GM21447 (cell line): ENCODE measurements at regions not wholly inside any gene's neighbourhood (a gene's known extent, or its start where the extent isn't known, plus 50 kb on each side); places are given as distances from the start of the nearest gene placed in this dataset.

ENCODE experiments used
- ATAC-seq: cut with Tn5 transposase; IDR thresholded peaks from one replicate; pipeline ENCODE4 v1.9.1; 2021; ENCODE audit not compliant: unreplicated experiment

- no peak for ATAC-seq
Measured at GRCh38 chr2:41962922-41963622, 84.7 kb upstream of the PKDCC start.

GRCh38 chr2:41963661-41964525, 83.9 kb upstream of the PKDCC start:
- no peak for ATAC-seq

DNA sequence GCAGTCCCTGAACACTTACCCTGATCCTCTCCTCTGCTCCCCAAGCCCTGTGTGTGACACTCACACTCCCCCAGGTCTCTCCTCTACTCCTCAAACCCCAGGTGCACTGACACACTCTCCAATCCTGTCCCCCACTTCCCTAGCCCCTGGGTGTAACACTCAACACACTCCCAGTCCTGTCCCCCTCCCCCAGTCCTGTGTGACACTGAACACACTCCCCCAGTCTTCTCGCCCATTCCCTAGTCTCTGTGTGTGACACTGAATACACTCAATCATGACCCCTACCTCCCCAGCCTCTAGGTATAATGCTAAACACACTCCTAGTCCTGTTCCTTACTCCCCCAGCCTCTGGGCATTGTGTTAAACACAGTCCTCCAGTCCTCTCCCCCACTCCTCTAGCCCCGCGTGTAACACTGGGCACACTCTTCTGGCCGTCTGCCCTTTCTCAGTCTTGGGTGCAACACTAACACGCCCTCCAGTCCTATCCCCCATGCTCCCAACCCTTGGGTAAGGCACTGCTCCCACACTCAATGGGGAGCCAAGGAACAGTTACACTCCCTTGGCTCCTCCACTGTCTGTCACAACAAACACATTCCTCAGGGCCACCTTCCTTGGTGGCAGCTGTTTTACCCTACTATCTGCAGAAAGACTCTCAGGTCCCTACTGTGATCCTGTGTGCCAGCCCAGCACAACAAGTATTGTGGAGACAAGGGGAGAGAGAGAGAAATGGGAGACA, 82.5 kb upstream of the PKDCC start:
- no peak for ATAC-seq

DNA sequence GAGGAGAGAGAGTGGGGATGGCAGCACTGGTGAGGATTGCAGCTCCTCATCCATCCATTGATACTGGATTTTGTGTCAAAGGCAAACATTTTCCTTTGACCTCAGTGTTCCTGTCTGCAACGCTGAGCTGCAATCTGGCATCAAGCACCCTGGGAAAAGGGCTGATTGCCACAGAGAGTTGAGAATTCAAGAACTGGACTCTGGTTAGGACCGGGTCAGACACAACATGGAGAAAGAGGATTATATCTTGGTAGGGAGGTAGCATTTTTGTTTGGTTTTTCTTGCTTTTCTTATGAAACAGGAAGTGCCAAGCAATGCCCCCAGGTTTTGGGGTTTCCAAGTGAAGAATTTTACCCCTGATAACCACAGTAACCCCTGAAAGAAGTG, 81.9 kb upstream of the PKDCC start:
- ATAC-seq, result no peak

DNA sequence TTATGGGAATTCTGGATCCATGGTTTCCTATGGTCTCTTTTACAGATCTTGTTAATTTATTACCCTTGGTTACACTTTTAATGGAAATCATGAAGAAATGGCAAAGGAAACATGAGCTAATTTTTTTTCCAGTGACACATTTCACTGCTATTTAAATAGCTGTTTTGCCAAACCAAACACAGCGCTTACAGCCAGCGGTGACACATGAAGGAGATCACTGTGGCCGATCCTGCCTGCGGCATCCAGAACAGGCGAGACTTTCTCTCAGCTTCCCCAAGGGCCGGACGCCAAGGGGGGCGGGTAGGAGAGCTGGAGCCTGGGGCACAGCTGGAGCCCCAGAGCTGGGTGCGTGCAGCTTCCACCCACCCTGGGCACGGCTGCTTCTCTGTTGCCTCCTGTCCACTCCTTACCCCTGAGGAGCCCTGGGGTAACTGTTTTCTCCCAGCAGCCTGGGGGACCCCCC, 81.4 kb upstream of the PKDCC start:
- ATAC-seq, result no peak

DNA sequence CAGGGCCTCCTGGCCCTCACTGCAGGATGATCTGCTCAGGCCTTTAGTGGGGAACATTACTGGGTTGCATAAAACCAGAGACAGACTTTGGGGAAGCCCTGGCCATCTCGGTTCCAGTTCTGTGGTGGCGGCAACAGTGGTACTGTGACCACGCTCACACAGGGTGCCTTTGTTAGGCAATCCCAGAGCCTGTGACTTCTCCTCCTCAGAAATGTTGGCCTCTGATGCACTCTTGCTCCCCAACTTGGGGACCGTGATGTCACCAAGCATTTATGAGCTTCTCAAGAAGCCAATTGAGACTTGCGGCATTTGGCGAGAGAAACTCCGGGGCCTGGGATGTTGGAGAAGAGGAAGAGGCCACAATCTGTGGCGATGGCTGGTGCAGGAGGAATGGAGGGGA, 80.9 kb upstream of the PKDCC start:
- ATAC-seq, result no peak

DNA sequence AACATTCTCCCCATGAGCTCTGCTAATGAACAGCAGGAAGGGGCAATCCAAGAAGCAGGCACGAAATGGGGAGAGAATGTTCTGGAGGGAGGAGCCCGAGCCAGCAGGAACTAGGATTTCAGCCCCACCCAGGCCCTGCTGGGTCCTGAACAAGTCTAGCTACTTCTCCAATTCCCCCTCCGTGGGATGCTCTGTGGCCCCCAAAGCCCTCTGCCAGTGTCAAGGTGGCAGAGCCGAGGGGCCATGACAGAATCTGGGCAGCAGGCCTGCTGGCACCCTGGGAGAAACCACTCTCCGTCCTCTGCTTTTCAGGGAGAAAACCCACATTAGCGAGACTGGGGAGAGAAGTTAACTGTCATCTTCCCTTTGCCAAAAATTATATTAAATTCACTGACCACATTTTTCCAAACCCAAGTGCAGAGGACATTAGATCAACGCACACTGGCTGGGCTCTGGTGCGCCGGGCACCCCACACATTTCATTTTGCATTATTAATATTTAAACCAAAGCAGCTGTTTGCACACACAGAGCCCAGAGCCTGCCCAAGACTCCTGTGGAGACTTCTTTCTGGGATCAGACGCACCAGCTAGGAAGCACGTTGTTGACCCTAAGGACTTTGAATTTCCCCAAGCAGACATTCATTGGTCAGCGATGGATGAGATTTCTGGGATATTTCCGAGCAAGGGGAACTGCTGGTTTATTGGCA, 80.2 kb upstream of the PKDCC start:
- ATAC-seq, result no peak

DNA sequence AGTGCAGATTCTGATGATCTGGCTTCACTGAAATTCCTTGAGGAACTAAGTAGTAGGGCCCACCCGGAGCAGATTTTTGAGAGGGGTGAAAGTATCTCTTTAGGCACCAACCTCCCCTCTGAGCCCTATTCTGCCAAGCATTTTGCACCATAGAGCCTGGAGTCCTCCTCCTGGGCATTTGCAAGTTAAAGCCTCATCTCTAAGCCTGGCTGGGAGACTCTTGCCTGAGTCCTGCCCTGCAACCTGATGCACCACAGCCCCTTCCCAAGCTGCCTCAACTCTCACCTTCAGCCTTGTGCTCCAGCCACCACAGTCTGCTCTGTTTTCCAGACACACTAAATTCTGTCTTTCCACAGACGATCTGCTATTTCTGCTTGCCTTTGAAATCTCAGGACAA, 79.6 kb upstream of the PKDCC start:
- no peak for ATAC-seq

- no peak for ATAC-seq
Measured at GRCh38 chr2:41970988-41971660, 76.7 kb upstream of the PKDCC start.

- ATAC-seq, result no peak
Measured at GRCh38 chr2:41972179-41972578, 75.6 kb upstream of the PKDCC start.

- no peak for ATAC-seq
Measured at GRCh38 chr2:41972819-41973218, 75.0 kb upstream of the PKDCC start.

- no peak for ATAC-seq
Measured at GRCh38 chr2:41973871-41974270, 74.0 kb upstream of the PKDCC start.

DNA sequence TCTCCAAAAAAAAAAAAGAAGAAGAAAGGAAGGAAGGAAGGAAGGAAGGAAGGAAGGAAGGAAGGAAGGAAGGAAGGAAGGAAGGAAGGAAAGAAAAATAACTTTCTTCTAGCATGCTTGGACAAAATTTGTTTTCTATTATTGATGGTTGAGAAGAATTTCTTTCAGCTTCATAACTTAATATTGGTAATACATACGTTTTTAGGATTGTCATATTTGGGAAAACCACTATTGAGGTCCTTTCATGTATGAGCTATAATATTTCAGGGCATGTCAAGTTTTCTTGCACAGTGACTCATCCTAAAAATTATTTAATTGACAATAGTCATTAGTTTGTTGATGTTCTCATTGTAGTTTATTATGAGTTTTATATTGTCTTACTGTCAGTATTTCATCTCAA, 66.4 kb upstream of the PKDCC start:
- no peak for ATAC-seq

DNA sequence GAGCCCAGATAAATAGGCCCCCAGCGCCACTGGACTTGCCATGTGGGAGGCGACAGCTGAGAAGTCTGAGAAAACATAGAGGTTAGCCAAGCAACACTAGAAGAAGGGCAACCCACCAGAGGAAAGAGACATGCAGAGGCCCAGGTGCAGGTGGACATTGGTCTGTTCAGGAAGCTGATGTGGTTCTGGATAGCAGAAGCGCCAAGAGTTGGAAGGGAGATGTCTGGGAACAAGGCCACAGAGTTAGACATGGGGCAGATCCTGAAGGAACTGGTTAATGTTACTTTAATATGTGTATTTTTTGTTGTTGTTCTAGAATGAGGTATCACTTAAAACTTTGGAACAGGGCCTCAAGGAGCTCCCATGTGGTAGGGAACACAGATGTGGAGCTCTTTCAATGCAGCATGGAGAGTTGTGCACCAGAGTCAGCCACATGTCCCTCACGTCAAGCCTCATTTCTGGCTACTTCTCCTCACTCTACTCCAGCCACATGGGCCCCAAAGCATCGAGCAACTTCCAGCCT, 62.2 kb upstream of the PKDCC start:
- no peak for ATAC-seq

DNA sequence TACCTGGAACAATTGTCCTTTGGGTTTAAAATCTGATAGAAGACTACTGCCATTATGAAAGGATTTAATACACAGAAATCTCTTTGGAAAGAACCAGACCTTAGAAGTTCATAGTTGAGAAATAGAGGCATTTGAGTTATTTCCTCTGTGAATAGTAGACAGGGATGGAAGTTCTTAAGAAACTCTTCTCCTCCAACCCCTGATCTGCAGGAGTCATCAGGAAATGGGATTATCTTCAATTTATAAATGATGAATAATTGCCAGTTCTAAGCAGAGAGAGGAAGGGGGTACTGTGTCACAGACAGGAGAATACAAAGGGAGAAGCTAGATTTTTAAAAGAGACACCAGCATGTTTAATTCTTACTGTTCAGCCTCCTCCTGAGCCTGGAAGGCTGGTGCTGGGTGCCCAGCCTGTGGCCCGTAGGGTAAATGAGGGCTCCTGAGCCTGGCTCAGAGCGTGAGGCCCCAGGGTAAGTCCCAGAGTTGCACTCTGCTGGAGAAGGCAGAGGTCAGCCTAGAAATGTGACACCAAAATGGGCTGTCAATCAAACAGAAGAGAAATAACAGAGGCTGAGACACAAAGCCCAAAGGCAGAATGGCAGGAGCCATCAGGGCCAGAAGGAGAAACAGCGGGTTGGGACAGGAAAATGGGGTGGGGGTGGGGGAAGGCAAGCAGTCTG, 58.2 kb upstream of the PKDCC start:
- no peak for ATAC-seq

- ATAC-seq, result no peak
Measured at GRCh38 chr2:41990245-41990644, 57.6 kb upstream of the PKDCC start.

DNA sequence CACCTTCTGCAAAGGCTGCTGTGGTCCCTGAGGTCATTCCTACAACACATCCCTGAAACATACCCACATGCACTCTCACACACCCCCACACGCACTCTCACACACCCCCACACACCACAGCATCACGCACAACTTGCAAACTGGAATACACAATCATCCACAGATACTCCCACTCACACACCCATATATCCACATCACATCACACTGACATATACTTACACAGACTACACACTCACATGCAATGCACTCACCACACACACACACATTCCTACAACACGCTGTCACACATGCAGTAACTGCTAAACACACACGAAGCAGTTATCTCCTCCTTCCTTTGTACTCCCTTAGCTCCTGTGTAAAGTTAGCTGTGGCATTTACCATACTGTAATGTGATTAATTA, 57.1 kb upstream of the PKDCC start:
- ATAC-seq, result no peak

- ATAC-seq, result no peak
Measured at GRCh38 chr2:41992056-41992642, 55.7 kb upstream of the PKDCC start.

DNA sequence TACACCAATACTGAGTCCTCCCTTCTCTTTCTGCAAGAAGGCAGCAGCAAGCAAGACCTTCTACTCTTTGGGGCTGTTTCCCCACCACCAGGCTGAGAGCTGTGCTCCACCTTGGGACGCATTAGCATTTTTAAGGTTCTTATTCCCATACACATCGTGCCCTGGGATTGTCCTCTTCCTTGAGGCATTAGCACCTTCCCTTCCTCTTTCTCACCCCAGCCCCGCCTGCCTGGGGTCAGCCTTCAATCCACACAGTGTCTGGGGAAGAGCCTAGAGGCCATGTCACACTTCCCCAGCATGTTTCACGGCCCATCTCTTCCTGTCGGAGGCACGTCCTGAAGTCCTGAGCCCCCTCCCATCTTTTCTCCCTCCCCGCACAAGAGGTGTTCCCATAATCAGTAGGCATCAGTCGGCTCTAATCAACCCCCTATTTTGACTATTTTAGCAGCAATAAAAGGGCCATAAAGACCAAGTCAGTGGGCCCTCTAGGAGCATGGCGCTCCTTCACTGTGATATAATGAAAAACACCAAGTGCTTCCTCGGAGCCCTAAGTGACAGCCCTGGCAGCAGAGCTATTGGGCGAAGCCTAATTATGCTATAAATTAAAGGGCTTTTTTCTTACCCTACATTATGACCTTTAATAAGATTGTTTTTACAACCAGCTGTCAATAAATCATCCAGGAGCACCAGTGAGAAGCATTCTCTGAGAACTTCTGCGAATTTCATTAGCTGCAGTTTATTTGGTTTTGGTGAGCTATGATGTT, 55.0 kb upstream of the PKDCC start:
- no peak for ATAC-seq
